Skin of body (tissue), 1 donor: ENCODE measurements at regions not wholly inside any gene's neighbourhood (a gene's known extent, or its start where the extent isn't known, plus 50 kb on each side); places are given as distances from the start of the nearest gene placed in this dataset.
"Not testable (repeated sequence)": the region's sequence is repeated elsewhere in the genome, so short reads cannot be mapped to it uniquely, and the experiment has no call there.

Experiments used
- DNase-seq: peaks from one replicate; lab custom pipeline; 2025; lab: John Stamatoyannopoulos, UW

- DNase-seq = no peak
Observed at GRCh38 chr4:163273922-163274321, 58.5 kb downstream of the NPY1R start.

- no peak for DNase-seq
Observed at GRCh38 chr4:163273203-163273602, 59.2 kb downstream of the NPY1R start.

DNA sequence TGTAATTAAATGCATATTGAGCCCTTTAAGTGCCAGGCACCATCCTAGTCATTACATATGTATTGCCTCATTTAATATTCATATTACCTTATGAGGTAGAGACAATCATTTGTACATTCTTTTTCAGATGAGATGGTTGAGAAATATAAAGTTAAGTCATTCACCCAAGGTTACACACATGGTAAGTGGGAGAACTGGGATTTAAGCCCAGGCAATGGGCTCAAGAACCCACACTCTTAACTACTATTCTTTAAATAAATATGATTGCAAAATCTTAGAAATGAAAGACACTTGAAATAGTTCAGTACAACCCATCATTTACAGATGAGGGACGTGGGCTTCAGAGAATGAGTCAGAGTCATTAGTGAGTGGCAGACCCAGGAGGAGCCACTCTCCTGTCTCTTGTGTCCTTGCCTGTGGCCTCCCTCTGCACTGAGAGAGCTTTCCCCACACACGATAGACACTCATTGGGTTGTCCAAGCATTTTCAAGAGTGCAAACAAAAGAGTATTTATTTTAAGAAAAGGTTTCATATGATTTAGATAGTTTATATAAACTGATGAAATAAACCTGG, 60.8 kb downstream of the NPY1R start:
- no peak for DNase-seq

- no peak for DNase-seq
Observed at GRCh38 chr4:163269869-163270268, 62.5 kb downstream of the NPY1R start.

DNA sequence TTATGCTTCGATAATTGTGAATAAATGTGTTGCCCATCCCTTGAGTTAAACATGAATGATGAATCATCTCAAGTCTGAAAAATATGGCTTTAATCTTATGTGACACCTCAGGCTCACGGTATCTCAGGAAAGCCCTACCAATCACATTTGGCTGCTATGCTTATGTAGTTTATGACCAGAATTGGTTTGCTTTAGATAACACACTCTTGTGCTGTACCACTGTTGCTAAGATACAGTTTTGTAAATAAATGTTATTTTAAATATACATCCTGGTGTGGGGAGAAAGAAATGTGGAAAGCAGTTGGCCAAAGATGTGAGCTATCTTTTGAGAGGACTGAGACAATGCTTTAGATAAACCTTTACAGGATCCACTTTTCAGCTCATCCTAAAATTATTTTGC, 63.2 kb downstream of the NPY1R start:
- DNase-seq = no peak

DNA sequence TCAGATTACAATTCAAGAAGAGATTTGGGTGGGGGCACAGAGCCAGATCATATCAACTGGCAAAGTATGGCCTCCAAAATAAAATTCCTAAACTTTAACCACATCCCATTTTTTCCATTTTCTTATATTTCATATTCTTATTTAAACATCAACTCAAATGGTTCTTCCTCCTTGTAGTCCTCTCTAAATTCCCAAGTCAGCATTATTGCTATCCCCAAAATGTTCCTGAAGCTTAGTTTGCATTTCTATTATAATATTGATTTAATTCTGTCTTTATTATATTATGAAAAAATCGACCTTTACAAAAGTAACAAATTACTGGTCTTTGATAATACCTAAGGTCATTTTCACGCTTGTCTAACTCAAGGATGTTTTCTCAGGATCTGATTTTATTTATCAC, 67.5 kb downstream of the NPY1R start:
- DNase-seq = no peak

DNA sequence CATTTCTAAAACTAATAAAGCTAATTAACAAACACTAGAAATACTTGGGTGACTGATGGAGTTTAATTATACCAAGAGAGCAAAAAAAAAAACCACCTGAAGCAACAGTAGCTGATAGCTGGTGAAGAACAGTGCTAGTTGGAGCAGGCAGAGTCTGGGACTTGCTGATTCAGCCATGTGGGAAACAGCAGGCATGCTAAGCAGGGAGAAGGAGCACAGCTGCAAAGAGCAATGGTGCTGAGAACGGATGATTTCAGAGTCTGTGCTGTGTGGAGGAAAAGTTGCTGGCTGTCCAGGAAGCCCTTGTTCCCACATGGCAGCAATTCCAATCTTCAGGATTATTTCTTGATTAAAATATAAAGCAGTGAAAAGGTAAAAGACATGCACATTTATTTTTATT, 68.8 kb downstream of the NPY1R start:
- DNase-seq = peak; percentile 22

- DNase-seq = no peak
Observed at GRCh38 chr4:163256680-163257343, 75.6 kb downstream of the NPY1R start.

GRCh38 chr4:163251204-163251603, 81.2 kb downstream of the NPY1R start:
- DNase-seq = no peak

- no peak for DNase-seq
Observed at GRCh38 chr4:163249042-163249441, 82.4 kb upstream of the NAF1 start.

GRCh38 chr4:163245044-163245728, 78.5 kb upstream of the NAF1 start:
- DNase-seq = no peak

DNA sequence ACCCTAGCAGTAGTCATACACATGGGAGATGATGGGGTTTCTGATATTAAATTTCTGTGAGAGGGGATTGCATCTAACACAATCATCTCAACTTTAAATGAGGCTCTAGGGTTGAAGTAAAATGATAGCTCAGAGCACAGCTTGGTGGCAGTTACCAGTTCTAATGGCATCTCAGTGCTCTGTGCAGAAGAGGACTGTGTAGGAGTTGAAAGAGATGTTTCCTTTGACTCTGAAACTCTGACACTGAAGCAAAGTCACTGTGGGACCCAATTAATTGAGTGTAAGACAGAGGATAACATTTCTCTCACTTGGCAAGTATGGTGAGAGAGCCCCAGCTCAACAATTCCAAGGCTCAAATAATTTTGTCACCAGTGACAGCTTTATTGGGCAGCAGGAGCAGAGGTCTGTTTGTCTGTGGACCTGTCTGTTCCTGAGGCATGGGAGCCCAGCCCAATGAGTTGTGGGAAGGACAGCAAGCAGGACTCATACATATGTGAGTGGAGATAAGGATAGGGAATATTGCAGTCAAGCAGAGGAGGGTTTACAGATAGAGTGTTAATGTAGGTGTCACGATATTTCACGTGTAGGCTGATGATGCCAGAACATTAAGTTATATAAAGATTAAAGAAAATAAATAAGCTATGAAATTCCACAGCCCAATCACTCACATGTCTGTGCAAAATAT, 76.7 kb upstream of the NAF1 start:
- DNase-seq = no peak

DNA sequence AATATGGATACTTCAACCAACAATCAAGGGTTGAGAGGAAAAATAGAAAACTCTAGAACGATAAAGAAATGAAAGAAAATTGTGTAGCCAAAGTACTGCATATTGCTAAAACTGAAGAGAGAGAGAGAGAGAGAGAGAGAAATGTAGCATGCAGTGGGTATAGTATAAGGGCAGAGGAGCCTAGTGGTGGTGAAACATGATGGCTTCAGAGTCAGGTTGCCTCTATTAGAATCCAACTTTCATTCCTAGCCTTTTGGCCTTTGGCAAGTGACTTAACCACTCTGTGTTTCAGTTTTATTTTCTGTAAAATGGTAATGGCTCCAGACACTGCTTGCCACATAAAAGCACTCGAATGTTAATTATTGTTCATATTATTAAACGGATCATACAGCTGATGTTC, 71.2 kb upstream of the NAF1 start:
- DNase-seq = no peak

GRCh38 chr4:163236389-163236788, 69.7 kb upstream of the NAF1 start:
- DNase-seq = not testable (repeated sequence)

- DNase-seq = no peak
Observed at GRCh38 chr4:163233321-163233720, 66.6 kb upstream of the NAF1 start.

GRCh38 chr4:163228648-163229047, 62.0 kb upstream of the NAF1 start:
- DNase-seq = no peak

- DNase-seq = no peak
Observed at GRCh38 chr4:163221467-163221866, 54.8 kb upstream of the NAF1 start.

GRCh38 chr4:163217505-163217904, 50.8 kb upstream of the NAF1 start:
- no peak for DNase-seq
